Suprapubic skin (tissue), 4 donors: ENCODE measurements at regions not wholly inside any gene's neighbourhood (a gene's known extent, or its start where the extent isn't known, plus 50 kb on each side); places are given as distances from the start of the nearest gene placed in this dataset.
"Not testable (repeated sequence)": the region's sequence is repeated elsewhere in the genome, so short reads cannot be mapped to it uniquely, and the experiment has no call there.

Source experiments
- DNase-seq, 2 donors: peaks; one replicate each; pipeline ENCODE4 v3.0.0-alpha.2; 2019; ENCODE audit warnings: low spot score in 2 of 2
- H3K27ac ChIP-seq: fragments of 200-600 bp; sonication (generic); one replicate; pipeline ENCODE4 v1.5.1; 2019
- H3K27me3 ChIP-seq: fragments of 200-600 bp; sonication (generic); one replicate; pipeline ENCODE4 v1.5.1; 2019
- H3K36me3 ChIP-seq: fragments of 200-600 bp; sonication (generic); one replicate; pipeline ENCODE4 v1.5.1; 2019
- H3K4me1 ChIP-seq: fragments of 200-600 bp; sonication (generic); one replicate; pipeline ENCODE4 v1.5.1; 2019
- H3K4me3 ChIP-seq: fragments of 200-600 bp; sonication (generic); one replicate; pipeline ENCODE4 v1.5.1; 2019; ENCODE audit warnings: mild to moderate bottlenecking
- H3K9me3 ChIP-seq: fragments of 200-600 bp; sonication (generic); one replicate; pipeline ENCODE4 v1.5.1; 2019
- CTCF ChIP-seq, 2 donors: fragments of 200-600 bp in 1 of 2; fragments of 450-650 bp in 1 of 2; sonication (generic) in 1 of 2; IDR thresholded peaks; one replicate each; pipeline ENCODE4 v1.5.1; 2016 to 2019; ENCODE audit warnings: antibody characterized with exemption in 2 of 2, mild to moderate bottlenecking in 1 of 2, moderate library complexity in 1 of 2
- EP300 ChIP-seq: sonication (generic); formaldehyde crosslinking; IDR thresholded peaks from one replicate; pipeline ENCODE4 v1.6.1; 2017; ENCODE audit warnings: antibody characterized with exemption
- POLR2A ChIP-seq, 2 donors: fragments of 450-650 bp; IDR thresholded peaks; one replicate each; pipeline ENCODE4 v1.6.1; 2017; ENCODE audit warnings: antibody characterized with exemption in 2 of 2, mild to moderate bottlenecking in 2 of 2, moderate library complexity in 2 of 2
- POLR2AphosphoS5 ChIP-seq, 3 donors: sonication (generic); formaldehyde crosslinking; IDR thresholded peaks; one replicate each; pipeline ENCODE4 v1.6.1; 2017; ENCODE audit warnings: antibody characterized with exemption in 3 of 3
- WGBS: methylation state at CpG from one replicate; pipeline ENCODE4 v1.1.5; 2018; 5-methylcytosine and 5-hydroxymethylcytosine counted together

GRCh38 chr22:10722804-10723203, 4805.2 kb upstream of the OR11H1 start:
- not testable (repeated sequence) for H3K27me3 ChIP-seq, H3K4me3 ChIP-seq, H3K36me3 ChIP-seq, DNase-seq, H3K27ac ChIP-seq, H3K4me1 ChIP-seq
- H3K9me3 ChIP-seq = peaks cover 41% of the 10 kb centered on the region
- WGBS = 60% methylated on average over 9 of the region's 9 CpGs

- 64% methylated on average over 8 of the region's 8 CpGs for WGBS
- not testable (repeated sequence) for H3K4me3 ChIP-seq, H3K27me3 ChIP-seq, H3K4me1 ChIP-seq, H3K36me3 ChIP-seq, H3K27ac ChIP-seq, DNase-seq
- H3K9me3 ChIP-seq = peaks cover 48% of the 10 kb centered on the region
Observed at GRCh38 chr22:10723966-10724365, 4804.0 kb upstream of the OR11H1 start.

GRCh38 chr22:10727393-10727792, 4800.6 kb upstream of the OR11H1 start:
- no peak for DNase-seq
- TF ChIP-seq POLR2A (IDR thresholded peaks at IDR 0.05) (no peak), POLR2AphosphoS5 (IDR thresholded peaks at IDR 0.05) (no peak), CTCF (IDR thresholded peaks at IDR 0.05) (no peak), EP300 (no peak)
- 64% methylated on average over 10 of the region's 10 CpGs for WGBS

GRCh38 chr22:10729979-10730378, 4798.0 kb upstream of the OR11H1 start:
- not testable (repeated sequence) for DNase-seq, H3K4me1 ChIP-seq, H3K27ac ChIP-seq, H3K36me3 ChIP-seq, H3K4me3 ChIP-seq, H3K27me3 ChIP-seq
- 53% methylated on average over 5 of the region's 5 CpGs for WGBS
- H3K9me3 ChIP-seq = peaks cover 50% of the 10 kb centered on the region

More at GRCh38 chr22:10727393-10727792, 4800.6 kb upstream of the OR11H1 start:
- H3K4me1 ChIP-seq = no peaks in the 10 kb centered on the region
- no peak overlapping the region for H3K27ac ChIP-seq
- no peaks in the 10 kb centered on the region for H3K36me3 ChIP-seq
- no peak overlapping the region for H3K4me3 ChIP-seq
- H3K27me3 ChIP-seq = no peaks in the 10 kb centered on the region
- H3K9me3 ChIP-seq = peaks cover 53% of the 10 kb centered on the region

GRCh38 chr22:10730706-10731105, 4797.3 kb upstream of the OR11H1 start:
- H3K9me3 ChIP-seq = peaks cover 50% of the 10 kb centered on the region

GRCh38 chr22:10731246-10731974, 4796.6 kb upstream of the OR11H1 start:
- H3K9me3 ChIP-seq = peaks cover 50% of the 10 kb centered on the region
- not testable (repeated sequence) for H3K4me3 ChIP-seq, H3K4me1 ChIP-seq, H3K27ac ChIP-seq, H3K27me3 ChIP-seq, DNase-seq, H3K36me3 ChIP-seq
- WGBS = 57% methylated on average over 9 of the region's 9 CpGs

More at GRCh38 chr22:10730706-10731105, 4797.3 kb upstream of the OR11H1 start:
- not testable (repeated sequence) for H3K4me3 ChIP-seq, H3K36me3 ChIP-seq, DNase-seq, H3K4me1 ChIP-seq, H3K27me3 ChIP-seq, H3K27ac ChIP-seq
- 72% methylated on average over 4 of the region's 4 CpGs for WGBS

- 59% methylated on average over 2 of the region's 2 CpGs for WGBS
- H3K27me3 ChIP-seq, H3K27ac ChIP-seq, H3K36me3 ChIP-seq, H3K4me1 ChIP-seq, H3K4me3 ChIP-seq, DNase-seq: not testable (repeated sequence)
- peaks cover 26% of the 10 kb centered on the region for H3K9me3 ChIP-seq
Observed at GRCh38 chr22:10735075-10735474, 4792.9 kb upstream of the OR11H1 start.

GRCh38 chr22:10736879-10737278, 4791.1 kb upstream of the OR11H1 start:
- H3K4me3 ChIP-seq, H3K36me3 ChIP-seq, DNase-seq, H3K27me3 ChIP-seq, H3K4me1 ChIP-seq, H3K27ac ChIP-seq: not testable (repeated sequence)
- peaks cover 10% of the 10 kb centered on the region for H3K9me3 ChIP-seq
- 77% methylated on average over 2 of the region's 2 CpGs for WGBS

GRCh38 chr22:10737931-10738330, 4790.1 kb upstream of the OR11H1 start:
- not testable (repeated sequence) for H3K27me3 ChIP-seq, H3K9me3 ChIP-seq, H3K4me1 ChIP-seq, H3K27ac ChIP-seq, H3K36me3 ChIP-seq, H3K4me3 ChIP-seq, DNase-seq
- WGBS = 86% methylated on average over 2 of the region's 2 CpGs
